ENCODE measurements at regions not wholly inside any gene's neighbourhood (a gene's known extent, or its start where the extent isn't known, plus 50 kb on each side); places are given as distances from the start of the nearest gene placed in this dataset.
A peak's percentile ranks its signal among the peaks of the same experiment; 100 is the strongest.
"Not testable (repeated sequence)": the region's sequence is repeated elsewhere in the genome, so short reads cannot be mapped to it uniquely, and the experiment has no call there.

DNA sequence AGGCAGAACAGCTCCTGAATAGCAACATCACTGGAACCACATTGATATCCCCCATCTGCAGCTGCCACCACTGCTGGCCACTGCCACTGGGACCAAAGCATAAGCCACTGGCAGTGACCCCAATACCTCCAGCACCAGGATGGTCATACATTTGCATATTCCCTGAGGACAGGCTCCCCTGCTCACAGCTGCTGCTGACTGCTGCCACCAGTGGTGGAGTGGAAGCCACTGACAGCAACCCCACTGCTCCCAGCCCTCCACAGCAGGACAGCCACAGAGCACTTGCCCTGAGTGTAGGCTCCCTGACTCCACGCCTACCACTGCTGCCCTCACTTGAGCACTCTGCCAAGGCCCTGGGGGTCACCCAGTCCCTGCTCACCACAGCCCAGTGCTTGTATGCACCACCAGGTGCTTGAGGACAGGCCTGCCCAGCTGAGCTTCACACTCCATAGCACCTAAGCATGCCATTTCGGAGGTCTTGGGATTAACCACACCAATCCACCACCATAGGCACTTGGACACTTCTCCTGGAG is 327.4 kb upstream of the RPS23 start:
- DNase-seq: no peak

DNA sequence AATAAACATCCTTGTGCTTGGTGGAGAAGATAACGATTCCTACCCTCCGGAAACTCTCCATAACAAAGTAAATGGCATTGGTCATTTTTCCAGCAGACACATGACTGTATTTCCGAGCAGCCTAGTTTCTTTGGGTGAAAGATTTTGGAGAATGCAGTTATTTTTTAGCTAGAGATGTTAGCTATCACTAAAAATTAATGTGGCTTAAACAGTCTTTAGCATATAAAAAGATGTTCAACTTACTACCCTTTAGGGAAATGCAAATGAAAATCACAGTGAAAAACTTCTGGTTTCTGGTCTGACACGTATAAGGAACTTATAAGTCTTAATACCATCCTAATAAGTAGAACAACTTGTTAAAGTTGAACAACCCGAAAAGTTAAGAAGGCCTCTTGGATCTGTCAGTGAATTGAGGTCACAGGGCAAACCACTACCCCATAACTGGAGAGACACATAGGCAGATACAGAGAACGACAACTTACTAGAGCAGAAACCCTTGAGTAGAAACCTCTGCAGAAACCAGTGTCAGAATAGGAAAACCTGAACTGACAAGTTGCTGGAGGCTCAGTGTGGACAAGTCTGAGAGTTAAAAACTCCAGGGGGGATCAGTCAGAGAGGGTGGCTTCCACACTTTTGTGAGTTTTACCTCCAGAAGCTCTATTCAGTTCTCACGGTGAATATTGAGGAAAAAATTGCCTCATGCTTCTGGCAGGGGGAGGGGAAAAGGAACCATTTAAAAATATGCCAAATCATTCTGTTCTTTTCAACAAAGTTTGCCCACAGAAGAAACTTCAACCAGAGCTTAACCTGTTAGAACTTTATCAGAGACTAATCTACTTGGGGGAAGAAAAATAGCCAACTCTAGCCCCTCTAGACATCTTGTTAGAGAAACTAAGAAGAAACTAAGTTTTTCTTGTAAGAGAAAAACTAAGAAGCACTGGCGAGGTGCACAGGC is 325.2 kb upstream of the RPS23 start:
- DNase-seq: no peak

DNA sequence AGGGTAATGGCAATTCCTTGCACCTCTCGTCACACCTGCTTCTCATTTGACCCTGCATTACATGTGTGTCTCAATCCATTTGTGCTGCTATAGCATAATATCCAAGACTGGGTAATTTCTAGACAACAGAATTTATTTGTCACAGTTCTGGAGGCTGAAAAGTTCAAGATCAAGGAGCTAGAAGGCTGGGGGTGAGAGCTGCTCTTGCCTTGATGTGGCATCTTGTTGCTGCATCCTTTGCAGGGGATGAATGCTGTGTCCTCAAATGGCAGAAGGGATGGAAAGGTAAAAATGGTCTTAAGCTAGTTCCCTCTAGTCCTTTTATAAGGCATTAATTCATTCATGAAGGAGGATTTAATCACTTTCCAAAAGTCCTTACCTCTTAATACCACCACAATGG is 323.7 kb upstream of the RPS23 start:
- DNase-seq: no peak

DNA sequence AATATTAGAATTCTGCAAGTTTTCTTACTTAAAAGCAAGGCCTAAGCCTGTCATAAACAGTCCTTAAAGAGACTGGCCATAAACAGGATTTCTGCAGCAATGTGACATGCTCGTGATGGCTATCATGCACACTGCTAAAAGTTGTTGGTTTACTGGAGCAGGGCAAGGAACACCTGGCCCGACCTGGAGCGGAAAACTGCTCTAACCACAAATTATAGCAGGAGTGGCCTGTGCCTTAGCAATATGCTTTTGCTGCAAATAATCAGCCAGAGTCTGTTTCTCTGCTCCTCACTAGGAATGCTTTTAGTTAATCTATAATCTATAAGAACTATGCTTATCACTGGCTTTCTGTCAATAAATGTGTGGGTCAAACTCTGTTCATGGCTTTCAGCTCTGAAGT is 322.9 kb upstream of the RPS23 start:
- no peak for DNase-seq

DNA sequence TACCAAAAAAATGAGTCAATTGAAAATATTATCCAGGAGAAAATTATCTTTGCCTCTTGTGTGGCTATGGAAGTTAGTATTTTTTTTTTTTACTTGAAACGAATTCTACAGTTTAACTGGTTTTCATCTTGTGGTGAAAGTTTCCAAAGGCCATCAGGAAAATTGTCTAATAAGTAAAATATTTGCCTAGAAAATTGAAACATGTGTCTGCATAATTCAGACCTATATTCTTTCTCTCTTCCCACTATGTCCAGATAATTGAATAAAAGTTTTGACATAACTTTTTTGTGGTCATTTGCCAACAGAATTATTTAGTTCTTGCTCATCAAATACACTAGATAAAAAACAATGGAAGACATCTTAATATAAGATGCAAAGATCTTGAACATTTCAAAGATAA is 321.5 kb upstream of the RPS23 start:
- DNase-seq: no peak

DNA sequence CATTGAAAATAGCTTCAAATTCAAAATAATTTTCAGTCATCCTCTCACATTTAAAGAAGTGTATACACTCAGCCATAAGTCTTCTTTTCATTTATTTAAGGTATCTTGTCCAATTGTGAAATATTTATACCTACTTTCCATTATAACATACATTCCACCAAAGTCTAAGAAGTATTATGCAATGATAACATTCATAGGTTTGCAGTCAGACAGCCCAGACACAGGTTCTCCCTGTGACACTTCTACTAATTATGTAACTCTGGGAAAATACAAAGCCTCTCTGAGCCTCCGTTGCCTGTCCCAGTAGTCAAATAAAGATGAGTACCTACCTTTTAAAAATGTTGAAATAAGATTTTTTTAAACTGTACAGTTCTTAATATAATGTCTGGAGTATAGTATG is 320.9 kb upstream of the RPS23 start:
- no peak for DNase-seq

DNA sequence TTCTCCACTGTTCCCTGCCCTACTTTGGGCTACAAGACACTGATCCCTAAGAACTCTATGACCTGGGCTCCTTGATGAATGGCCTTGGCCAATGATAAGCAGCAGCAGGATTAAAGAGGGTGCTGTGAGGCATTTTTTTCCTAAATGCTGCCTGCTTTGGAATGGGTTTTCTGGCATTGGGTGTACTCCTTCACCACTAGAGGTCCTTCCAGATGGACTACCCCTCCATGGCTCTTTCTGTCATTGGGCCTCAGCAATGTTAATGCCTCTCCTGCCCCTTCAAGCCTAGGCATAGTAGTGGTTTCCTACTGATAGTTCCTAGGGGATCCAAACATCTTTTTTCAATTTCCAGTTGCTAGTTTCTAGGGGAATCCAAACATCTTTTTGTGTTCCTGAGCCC is 319.3 kb upstream of the RPS23 start:
- no peak for DNase-seq

DNA sequence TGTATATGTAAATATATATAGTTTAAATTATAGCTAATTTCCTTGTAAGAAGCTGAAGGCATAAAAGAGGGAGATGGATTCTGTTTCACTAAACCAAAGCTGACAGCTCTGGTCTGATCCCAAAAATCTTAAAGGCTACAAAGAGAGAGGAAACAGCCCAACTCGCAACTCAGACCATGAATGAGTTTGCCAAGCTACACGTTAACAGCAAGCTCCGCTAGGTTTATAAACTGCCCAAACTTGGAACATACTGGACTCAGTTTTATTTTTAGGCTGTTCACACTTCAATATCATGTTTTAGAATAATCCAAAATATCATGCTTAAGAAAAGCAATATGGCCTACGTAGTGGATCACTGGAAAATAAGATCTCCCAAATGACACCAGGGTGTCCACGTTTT is 318.3 kb upstream of the RPS23 start:
- no peak for DNase-seq

DNA sequence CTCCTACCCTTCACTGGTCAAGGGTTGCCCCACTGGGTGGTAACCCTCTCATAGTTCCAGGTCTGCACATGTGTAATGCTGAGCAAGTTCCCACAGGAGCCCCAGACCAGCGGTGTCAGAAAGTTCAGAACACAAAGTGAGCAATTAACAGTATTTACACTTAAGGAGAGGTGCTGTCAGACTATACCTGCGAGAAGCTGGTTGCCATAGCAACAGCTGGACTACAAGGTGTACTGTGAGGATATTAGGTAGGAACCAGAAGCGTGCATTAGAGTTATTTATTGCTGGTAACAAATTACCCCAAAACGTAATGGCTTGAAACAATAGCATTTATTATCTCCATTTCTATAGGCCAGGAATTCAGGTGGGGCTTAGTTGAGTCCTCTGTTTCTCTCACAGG is 317.0 kb upstream of the RPS23 start:
- no peak for DNase-seq

DNA sequence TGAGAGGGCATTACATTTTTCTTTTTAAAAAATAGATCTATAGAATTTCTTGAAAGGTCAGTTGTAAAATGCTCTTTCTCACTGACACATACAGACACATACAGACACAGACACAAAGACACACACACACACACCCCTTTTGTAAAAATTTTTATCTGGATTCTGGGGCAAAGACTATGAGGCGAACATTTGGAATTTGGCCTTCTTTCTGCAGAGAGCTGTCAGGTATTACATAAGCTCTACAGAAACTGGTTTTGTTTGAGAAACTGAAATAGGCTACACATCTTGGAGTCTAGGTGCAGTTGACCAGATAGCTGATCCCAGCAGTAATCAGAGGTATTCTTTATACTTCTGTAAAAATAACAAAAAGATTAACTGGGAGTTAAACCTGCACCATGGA is 315.9 kb upstream of the RPS23 start:
- no peak for DNase-seq

DNA sequence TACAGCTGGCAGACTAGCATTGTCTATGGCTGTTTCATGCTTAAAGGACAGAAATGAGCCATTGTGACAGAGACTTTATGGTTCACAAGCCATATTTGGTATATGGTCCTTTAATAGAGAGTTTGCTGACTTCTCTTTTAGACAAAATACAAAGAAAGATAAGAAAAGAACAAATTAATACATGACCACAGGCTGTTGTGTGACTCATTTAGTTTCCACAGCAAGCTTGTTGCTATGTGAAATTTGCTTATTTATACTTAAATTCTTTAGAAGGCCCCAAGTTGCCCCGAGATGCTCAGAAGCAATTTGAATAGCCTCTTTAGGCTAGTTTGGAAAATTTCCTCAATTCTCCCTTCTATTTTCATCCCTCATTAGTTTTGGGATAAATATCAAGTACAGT is 315.3 kb upstream of the RPS23 start:
- DNase-seq: peak in 1 of 3 donors; percentile 14

DNA sequence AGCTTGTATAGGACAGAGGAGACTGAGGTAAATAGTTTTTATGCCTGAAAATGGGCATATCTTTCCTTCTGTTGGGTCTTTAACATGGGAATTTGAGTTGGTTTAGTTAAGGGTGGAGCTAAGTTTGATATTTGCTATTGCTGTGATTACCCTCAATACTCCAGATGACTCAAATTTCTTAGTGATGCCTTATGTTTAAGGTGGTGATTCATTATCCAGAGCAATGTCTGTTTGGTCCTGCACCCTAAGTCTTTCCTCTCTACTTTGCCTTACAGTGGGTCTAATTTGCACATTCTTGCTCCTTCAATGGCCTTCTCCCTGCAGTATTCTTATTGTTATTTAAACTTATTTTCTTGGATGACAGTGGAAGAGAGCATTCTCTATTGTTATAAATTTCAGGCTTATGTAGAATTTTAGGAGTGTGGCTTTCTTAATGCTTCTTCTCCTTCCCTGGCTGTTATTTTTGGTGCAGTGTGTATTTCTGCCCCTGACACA is 312.9 kb upstream of the RPS23 start:
- DNase-seq: no peak

DNA sequence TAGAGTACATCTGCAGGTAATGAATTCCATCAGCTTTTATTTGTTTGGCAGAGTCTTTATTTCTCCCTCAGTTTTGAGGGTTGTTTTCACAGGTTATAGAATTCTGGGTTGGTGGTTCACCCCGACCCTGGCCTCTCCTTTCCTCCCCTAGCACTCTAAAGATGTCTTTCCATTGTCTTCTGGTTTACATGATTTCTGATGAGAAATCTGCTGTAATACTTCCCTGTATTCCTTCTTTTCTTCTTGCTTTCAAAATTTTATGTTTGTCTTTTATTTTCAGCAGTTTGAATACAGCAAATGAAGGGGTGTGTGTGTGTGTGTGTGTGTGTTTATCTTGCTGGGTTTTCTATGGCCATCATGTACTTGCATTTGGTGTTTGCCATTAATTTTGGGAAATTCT is 312.0 kb upstream of the RPS23 start:
- no peak for DNase-seq

DNA sequence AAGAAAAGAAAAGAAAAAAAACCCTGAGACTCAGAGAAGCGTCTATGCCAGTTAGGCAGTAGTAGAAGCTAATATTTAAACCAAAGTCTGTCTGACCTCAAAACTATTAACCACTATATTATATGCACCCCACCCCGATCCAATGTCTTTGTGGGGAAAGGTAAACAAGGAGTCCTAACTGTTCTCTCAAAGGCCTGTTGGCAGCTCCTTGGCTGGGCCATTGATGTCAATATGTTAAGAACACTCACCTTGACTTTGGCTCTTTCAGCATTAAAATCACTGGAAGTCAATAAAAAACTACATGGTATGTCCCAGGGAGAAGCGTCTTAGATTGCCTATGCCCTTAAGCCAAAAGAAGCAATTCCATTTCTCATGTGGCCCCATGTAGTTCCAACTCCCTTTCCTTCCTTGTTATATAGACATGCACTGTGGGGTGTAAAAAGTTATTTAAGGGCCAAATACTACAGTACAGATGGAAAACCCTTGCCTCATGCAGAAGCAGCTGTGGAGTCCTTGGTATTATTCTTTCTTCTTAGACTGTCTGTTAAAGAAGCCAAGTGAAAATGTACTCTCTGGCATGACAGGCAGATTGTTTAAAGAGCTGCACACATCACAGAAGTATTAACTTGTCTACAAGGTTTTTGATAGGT is 308.6 kb upstream of the RPS23 start:
- DNase-seq: peak in 1 of 3 donors; percentile 45

DNA sequence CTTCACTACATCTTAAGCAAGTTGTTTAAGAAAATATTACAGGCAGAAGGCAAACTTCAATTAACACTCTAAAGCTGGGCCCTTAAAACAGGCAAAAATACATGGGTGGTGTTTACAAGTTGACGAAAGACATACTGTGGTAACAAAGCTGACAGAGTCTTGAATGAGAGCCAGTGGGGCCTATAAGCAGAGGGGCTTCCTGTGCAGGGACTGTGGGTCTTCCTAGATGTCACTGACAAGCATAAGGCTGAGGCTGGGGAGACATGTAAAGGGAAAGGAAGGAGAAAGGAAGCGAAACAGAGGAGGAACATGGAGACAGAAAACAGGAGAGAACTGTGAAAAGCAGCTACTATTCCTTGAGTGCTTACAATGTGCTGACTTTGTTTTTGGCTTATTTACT is 308.0 kb upstream of the RPS23 start:
- DNase-seq: peak in 1 of 3 donors; percentile 27

DNA sequence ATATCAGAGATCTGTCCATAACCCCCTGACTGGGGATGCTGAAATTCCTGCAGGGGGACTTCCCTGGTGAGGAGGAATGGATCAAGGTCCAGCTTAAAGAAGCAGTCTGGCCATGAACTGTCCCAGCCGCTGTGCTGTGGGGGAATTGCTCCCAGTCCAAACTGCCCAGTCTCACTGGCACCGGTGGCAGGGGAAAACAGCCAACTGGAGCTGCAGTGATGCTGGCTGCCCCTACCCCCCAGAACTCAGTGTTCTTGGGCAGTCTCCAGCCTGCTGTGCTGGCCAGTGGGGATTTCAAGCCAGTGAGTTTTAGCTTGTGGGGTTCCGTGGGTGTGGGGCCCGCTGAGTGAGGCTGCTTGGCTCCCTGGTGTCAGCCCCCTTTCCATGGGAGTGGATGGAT is 306.5 kb upstream of the RPS23 start:
- no peak for DNase-seq

DNA sequence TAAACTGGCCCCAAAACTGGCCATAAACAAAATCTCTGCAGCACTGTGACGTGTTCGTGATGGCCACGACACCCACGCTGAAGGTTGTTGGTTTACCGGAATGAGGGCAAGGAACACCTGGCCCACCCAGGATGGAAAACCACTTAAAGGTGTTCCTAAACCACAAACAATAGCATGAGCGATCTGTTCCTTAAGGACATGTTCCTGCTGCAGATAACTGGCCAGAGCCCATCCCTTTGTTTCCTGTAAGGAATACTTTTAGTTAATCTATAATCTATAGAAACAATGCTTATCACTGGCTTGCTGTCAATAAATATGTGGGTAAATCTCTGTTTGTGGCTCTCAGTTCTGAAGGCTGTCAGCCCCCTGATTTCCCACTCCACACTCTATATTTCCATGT is 305.2 kb upstream of the RPS23 start:
- DNase-seq: not testable (repeated sequence)

DNA sequence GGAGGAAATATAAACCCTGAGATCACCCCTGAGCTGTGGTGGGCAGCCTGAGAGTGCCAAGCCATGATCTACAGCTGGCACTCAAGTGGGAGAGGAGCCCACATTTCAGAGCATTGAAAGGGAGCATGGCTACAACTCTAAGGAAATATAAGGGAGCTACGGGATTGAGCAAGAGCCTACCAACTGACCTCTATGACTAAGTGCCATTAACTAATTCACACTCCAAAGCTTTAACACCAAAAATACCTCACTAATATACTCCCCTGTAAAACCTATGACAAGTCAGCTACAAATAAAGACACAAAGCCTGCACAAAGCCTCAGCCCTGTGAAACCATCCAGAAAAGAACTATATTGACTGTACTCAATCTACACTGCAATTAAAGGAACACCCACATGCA is 286.8 kb upstream of the RPS23 start:
- DNase-seq: no peak

DNA sequence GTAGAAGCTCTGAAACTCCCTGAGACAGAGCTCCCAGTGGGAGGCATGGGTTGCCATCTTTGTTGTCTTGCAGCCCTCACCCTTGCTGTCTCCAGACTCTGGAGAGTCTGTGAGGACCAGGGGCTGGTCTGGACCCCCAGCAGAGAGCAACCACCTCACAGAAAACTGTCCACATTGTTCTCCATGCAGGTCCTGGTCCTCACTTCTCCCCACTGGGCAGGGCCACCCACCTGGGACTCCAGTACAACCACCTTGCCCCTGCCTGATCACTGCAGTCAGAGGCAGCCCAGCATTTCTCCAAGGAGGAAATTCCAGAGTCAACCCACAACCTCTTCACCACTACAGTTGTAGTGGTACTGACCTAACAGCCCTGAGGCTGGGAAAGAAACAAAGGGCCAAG is 285.6 kb upstream of the RPS23 start:
- no peak for DNase-seq

DNA sequence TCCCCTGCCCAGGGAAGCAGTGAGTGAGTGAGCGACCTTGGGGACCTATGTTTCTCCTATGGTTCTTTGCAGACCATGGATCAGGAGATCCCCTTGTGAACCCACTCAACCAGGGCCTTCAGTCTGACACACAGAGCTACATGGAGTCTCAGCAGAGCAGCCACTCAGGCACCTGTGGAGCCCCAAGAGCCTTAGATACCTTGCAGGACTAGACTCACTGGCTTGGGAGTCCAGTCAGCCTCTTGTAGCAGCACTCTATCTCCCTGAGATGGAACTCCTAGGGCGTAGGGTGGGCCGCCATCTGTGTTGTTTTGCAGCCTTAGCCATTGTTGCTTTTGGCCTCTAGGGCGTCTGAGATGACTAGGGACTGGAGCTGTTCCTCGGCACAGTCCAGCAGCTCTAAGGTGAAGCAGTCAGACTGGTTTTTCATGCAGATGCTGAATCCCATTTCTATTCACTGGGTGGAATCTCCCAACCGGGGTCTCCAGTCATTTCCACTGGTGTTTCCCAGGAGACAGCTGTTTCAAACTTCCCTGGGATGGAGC is 284.6 kb upstream of the RPS23 start:
- DNase-seq: no peak

DNA sequence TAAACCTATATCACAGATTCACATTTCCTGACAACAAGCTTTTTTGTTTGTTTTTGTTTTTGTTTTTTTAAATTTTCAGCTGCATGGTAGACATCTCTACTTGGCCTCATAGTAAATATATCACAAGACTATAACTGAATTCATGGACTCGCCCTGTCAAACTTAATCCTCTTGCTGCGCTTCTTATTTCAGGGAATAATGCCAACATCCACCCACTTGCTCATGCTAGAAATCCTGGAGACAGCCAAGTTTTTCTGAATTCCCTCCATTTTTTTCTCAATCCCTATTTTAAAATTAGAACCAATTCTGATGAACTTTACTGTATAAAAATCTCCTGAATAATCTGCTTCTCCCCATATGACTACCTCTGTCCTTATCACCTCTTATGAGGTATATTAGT is 283.6 kb upstream of the RPS23 start:
- DNase-seq: peak; percentile 41 to 70 (median 44)

DNA sequence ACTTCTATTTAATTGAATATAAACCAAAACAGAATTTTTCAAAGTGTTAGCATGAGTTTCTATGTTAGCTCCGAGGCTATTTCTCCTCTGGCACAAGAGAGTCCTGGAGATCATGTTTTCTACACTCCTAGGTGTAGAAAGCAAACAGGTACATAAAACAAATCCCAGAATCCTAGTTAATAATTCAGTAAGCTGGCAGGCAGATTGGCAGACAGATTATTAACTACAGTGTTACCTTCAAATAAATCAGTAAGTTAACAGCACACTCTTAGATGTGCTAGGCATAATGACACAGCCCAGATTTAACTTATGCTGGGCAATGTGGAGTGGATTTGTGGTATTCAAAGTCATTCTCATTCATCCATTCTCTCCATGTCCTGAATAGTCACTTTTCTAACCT is 282.8 kb upstream of the RPS23 start:
- no peak for DNase-seq

DNA sequence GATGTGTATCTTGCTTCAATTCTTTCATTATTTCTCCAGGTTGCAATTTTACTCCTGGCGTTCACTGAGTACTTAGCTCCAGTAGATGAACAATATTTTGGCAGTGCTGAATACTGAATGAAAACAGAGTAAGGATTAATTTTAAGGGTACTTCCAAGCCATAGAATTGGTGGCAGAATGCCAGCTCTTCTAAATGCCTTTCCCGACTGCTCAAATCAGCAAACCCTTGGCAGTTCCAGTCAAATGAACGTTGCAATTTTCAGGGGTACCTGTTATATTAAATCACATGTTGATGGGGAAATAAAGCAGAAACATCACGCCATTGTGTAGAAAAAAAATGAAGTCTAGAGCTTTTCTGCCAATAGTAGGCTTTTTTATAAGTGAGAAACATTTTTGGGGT is 282.4 kb upstream of the RPS23 start:
- peak; percentile 8 to 62 (median 34) for DNase-seq
